Heart right ventricle (tissue), 16 donors: ENCODE measurements at regions not wholly inside any gene's neighbourhood (a gene's known extent, or its start where the extent isn't known, plus 50 kb on each side); places are given as distances from the start of the nearest gene placed in this dataset.

Experiments
- ATAC-seq, 8 donors: fragments of 200-7000 bp; cut with Tn5 transposase; one replicate each; pipeline ENCODE4 v1.9.1; 2020; ENCODE audit warnings: mild to moderate bottlenecking in 8 of 8, moderate library complexity in 8 of 8, moderate number of reproducible peaks in 1 of 8
- DNase-seq, 2 donors: peaks; one replicate each; pipeline ENCODE4 v3.0.0-alpha.2; 2020
- H3K27ac ChIP-seq, 10 donors: fragments of 200-600 bp; sonication (generic) in 2 of 10; one replicate each; pipeline versions ENCODE4 v1.5.0 to v1.8.0; 2020 to 2022; ENCODE audit warnings: mild to moderate bottlenecking in 3 of 10
- H3K27me3 ChIP-seq, 7 donors: fragments of 200-600 bp; one replicate each; pipeline ENCODE4 v1.8.0; 2021 to 2022; ENCODE audit warnings: mild to moderate bottlenecking in 2 of 7
- H3K36me3 ChIP-seq, 9 donors: fragments of 200-600 bp; sonication (generic) in 1 of 9; one replicate each; pipeline versions ENCODE4 v1.5.0 to v1.8.0; 2020 to 2022; ENCODE audit warnings: mild to moderate bottlenecking in 2 of 9
- H3K4me1 ChIP-seq, 9 donors: fragments of 200-600 bp; sonication (generic) in 1 of 9; one replicate each; pipeline versions ENCODE4 v1.5.0 to v1.8.0; 2020 to 2022; ENCODE audit warnings: mild to moderate bottlenecking in 4 of 9
- H3K4me3 ChIP-seq, 10 donors: fragments of 200-600 bp; sonication (generic) in 2 of 10; one replicate each; pipeline versions ENCODE4 v1.5.0 to v1.8.0; 2020 to 2022; ENCODE audit warnings: mild to moderate bottlenecking in 7 of 10, moderate library complexity in 2 of 10
- H3K9me3 ChIP-seq, 11 donors: fragments of 200-600 bp in 10 of 11; sonication (generic) in 2 of 11; one replicate each; pipeline versions ENCODE4 v1.5.0 to v1.8.0; 2013 to 2022; ENCODE audit warnings: mild to moderate bottlenecking in 2 of 11, control low read depth in 1 of 11, moderate library complexity in 1 of 11
- CTCF ChIP-seq, 9 donors: fragments of 200-600 bp; sonication (generic) in 2 of 9; IDR thresholded peaks; one replicate each; pipeline versions ENCODE4 v1.5.0 to v1.8.0; 2021 to 2022; ENCODE audit warnings: antibody characterized with exemption in 9 of 9, mild to moderate bottlenecking in 5 of 9, moderate library complexity in 1 of 9
- WGBS, 2 donors: extraction: QIAGEN DNeasy Blood & Tissue Kit; methylation state at CpG; one replicate each; pipeline ENCODE4 v1.1.7; 2013; ENCODE audit warnings: inconsistent platforms in 1 of 2; 5-methylcytosine and 5-hydroxymethylcytosine counted together
- intact Hi-C, 10 donors: fragments of 100-400 bp; cut with DNase I; formaldehyde crosslinking; loops; one replicate each; pipeline versions ENCODE4 v1.11.1 to v1.14.2; 2022
- donor health status: Arrhythmogenic right ventricular cardiomyopathy.
- donor health status: ischemic (EF 13 %, LVEDD 7.1; RV severe dilation, severe dysfunction).
- donor health status: healthy with polysubstance abuse.
- donor health status: DM: no; HTN: yes; CAD: no.
- donor health status: DM: no; HTN: no; CAD: no.
- donor health status: ischemic (EF 25% LVEDD 6.9; RV normal size, moderate dysfunction).
- donor health status: ischemic (EF 25% LVEDD 5.7; RV mildly dilated, moderate dysfunction).
- donor health status: healthy.
- donor health status: DM: yes; HTN: yes; CAD: no.
- donor health status: Ischemic cardiomyopathy.
- donor health status: ischemic (EF 35%, LVEDD 5.7; RV mildly dilated, moderate dysfunction).
- donor health status: nonischemic (EF 11% LVEDD 7.7; RV severe dilation, severe dysfunction).
- donor health status: DM: yes; HTN: yes; CAD: no.
- donor health status: PGD.
- donor health status: ischemic (EF 29% LVEDD 5.4; RV normal size, mild dysfunction).
- donor health status: nonischemic (EF 23%, LVEDD 6.1; RV moderate dilation, normal function).

GRCh38 chr18:55695091-55695490 is 107.1 kb upstream of the TCF4 start:
- H3K9me3 ChIP-seq, result no peaks in the 10 kb centered on the region
- H3K27me3 ChIP-seq, result no peaks in the 10 kb centered on the region
- H3K27ac ChIP-seq, result no peak overlapping the region
- intact Hi-C loops, result loop anchor here in 2 of 10 donors (2.0 to 10.0 kb wide), 2 partner anchors 40 to 70 kb away; no protein-coding TSS in a partner anchor
- no peaks in the 10 kb centered on the region for H3K36me3 ChIP-seq
- H3K4me3 ChIP-seq, result no peak overlapping the region
- no peak for TF ChIP-seq CTCF (IDR thresholded peaks at IDR 0.05)
- DNase-seq (no peak), ATAC-seq (no peak)
- H3K4me1 ChIP-seq, result no peaks in the 10 kb centered on the region

- no peak overlapping the region for H3K4me3 ChIP-seq
- H3K27ac ChIP-seq, result no peak overlapping the region
- intact Hi-C loops, result loop anchor here in 2 of 10 donors (2.0 to 10.0 kb wide), 2 partner anchors 41 to 71 kb away; no protein-coding TSS in a partner anchor
- H3K4me1 ChIP-seq, result no peaks in the 10 kb centered on the region
- H3K9me3 ChIP-seq, result no peaks in the 10 kb centered on the region
- WGBS, 2 donors, result 76 to 87% methylated on average over 1 of the region's 1 CpG
- DNase-seq, result no peak
- ATAC-seq, result no peak
- no peaks in the 10 kb centered on the region for H3K27me3 ChIP-seq
- no peak for TF ChIP-seq CTCF (IDR thresholded peaks at IDR 0.05)
- H3K36me3 ChIP-seq, result no peaks in the 10 kb centered on the region
Observed at GRCh38 chr18:55694291-55694690, 106.3 kb upstream of the TCF4 start.

- no peak overlapping the region for H3K4me3 ChIP-seq
- H3K4me1 ChIP-seq, result no peaks in the 10 kb centered on the region
- WGBS, 2 donors, result 76 to 83% methylated on average over 4 of the region's 4 CpGs
- no peak for TF ChIP-seq CTCF (IDR thresholded peaks at IDR 0.05)
- intact Hi-C loops, result no loop called here
- H3K27me3 ChIP-seq, result no peaks in the 10 kb centered on the region
- H3K36me3 ChIP-seq, result no peaks in the 10 kb centered on the region
- DNase-seq (no peak), ATAC-seq (no peak)
- no peak overlapping the region for H3K27ac ChIP-seq
- no peaks in the 10 kb centered on the region for H3K9me3 ChIP-seq
Observed at GRCh38 chr18:55688030-55688429, 100.0 kb upstream of the TCF4 start.

DNA sequence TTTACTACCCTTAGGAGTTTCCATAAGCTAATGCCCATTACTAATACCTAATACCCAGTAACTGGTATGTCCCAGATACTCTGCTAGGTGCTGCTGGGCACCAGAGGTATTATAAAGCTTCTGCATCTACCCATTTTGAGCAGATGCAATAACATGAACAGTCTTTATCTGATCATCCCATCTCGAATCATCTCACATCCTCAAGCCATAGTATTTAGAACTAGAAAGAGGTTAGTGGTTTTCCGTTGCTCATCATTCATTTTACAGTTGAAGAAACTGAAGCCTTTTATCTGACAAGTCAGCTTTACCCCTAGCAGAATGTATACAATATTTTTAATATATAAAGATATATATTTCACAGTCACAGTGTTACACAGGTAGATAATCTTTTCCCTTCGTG is 99.1 kb upstream of the TCF4 start:
- TF ChIP-seq CTCF (IDR thresholded peaks at IDR 0.05), result no peak
- 84 to 85% methylated on average over 3 of the region's 3 CpGs for WGBS, 2 donors
- DNase-seq, result no peak
- no peak for ATAC-seq
- Histone ChIP-seq H3K4me1 (no peaks in the 10 kb centered on the region), H3K4me3 (no peak overlapping the region), H3K9me3 (no peaks in the 10 kb centered on the region), H3K27ac (no peak overlapping the region), H3K36me3 (no peaks in the 10 kb centered on the region), H3K27me3 (no peaks in the 10 kb centered on the region)
- intact Hi-C loops, result no loop called here

DNA sequence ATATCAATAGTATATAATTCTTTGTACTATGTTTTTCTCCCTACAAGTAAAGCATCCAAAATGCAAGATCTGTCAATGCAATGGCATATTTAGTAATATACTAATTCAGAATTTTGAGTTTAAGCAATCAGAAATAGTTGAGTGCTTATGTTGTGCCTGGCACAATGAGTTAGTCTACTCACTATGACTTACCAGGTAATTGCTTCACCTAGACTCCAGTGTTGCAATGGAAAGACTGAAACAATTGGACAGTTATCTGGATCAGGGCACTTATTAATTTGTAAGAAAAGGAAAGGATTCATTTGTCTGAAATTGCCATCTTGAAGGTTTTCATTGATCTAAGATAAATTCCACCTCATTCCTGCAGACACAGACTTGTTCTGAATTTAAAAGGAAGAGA is 97.6 kb upstream of the TCF4 start:
- Histone ChIP-seq H3K27ac (no peak overlapping the region), H3K27me3 (no peaks in the 10 kb centered on the region), H3K9me3 (no peaks in the 10 kb centered on the region), H3K36me3 (no peaks in the 10 kb centered on the region), H3K4me1 (no peaks in the 10 kb centered on the region), H3K4me3 (no peak overlapping the region)
- intact Hi-C loops, result no loop called here
- TF ChIP-seq CTCF (IDR thresholded peaks at IDR 0.05), result no peak
- DNase-seq (no peak), ATAC-seq (no peak)
